WTC11 (cell line): ENCODE measurements at regions not wholly inside any gene's neighbourhood (a gene's known extent, or its start where the extent isn't known, plus 50 kb on each side); places are given as distances from the start of the nearest gene placed in this dataset.

Experiments
- ATF3 ChIP-seq: sonication (generic); formaldehyde crosslinking; conservative IDR thresholded peaks from 2 replicates; pipeline ENCODE4 v1.8.1; 2022; ENCODE audit warnings: mild to moderate bottlenecking, missing genetic modification reagents
- CTCF ChIP-seq: fragments of 200-600 bp; IDR thresholded peaks from 2 replicates; pipeline ENCODE4 v1.8.0; 2022; ENCODE audit warnings: antibody characterized with exemption
- E2F4 ChIP-seq: sonication (generic); formaldehyde crosslinking; IDR thresholded peaks from 2 replicates; pipeline ENCODE4 v1.8.1; 2022; ENCODE audit warnings: low read depth, mild to moderate bottlenecking, moderate library complexity, missing genetic modification reagents, borderline replicate concordance
- NR2C2 ChIP-seq: sonication (generic); formaldehyde crosslinking; IDR thresholded peaks from 2 replicates; pipeline ENCODE4 v1.8.0; 2022; ENCODE audit warnings: mild to moderate bottlenecking, missing genetic modification reagents
- SP1 ChIP-seq: sonication (generic); formaldehyde crosslinking; conservative IDR thresholded peaks from 2 replicates; pipeline ENCODE4 v1.8.1; 2022; ENCODE audit warnings: missing genetic modification reagents
- USF2 ChIP-seq: sonication (generic); formaldehyde crosslinking; IDR thresholded peaks from 2 replicates; pipeline ENCODE4 v1.8.1; 2023; ENCODE audit warnings: mild to moderate bottlenecking, missing genetic modification reagents, moderate library complexity
- TF ChIP-seq, protein P1 (sequence below): sonication (generic); formaldehyde crosslinking; IDR thresholded peaks from 2 replicates; pipeline ENCODE4 v1.8.0; 2023; ENCODE audit warnings: missing genetic modification reagents

DNA sequence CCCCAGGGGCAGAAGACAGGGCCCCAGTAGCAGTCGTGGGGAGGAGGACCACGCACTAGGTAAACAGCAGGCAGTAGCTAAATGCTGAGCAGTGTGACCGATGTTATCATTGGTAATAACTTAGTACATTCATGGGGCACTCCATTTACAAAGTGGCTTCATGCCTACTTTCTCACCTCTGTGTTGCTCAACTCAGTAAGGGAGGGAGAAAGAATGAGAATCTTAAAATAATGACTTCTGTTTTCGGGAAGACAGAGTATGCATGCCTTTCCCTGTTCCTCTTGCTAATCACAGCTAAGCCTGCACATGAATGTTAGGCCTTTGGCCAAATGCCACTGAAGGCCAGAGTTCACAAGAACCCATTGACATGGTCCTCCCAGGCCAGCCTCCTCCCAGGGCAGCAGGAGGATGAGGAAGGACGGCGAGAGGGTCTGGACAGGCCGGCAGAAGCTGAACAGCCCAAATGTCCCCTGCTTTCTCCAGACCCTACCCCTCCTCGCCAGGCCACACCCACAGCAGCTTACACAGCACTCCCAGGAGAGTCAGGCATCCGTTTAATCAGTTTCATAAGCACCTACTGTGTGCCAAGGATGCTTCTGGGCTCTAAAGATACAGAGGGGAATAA is 183.4 kb downstream of the ANKRD60 start:
- TF ChIP-seq CTCF = no peak
- no peak for TF ChIP-seq NR2C2 (CRISPR knock-in tag)
- no peak for TF ChIP-seq E2F4 (CRISPR knock-in tag)
- no peak for TF ChIP-seq USF2 (CRISPR knock-in tag)
- no peak for TF ChIP-seq SP1 (CRISPR knock-in tag)
- TF ChIP-seq, protein P1, sequence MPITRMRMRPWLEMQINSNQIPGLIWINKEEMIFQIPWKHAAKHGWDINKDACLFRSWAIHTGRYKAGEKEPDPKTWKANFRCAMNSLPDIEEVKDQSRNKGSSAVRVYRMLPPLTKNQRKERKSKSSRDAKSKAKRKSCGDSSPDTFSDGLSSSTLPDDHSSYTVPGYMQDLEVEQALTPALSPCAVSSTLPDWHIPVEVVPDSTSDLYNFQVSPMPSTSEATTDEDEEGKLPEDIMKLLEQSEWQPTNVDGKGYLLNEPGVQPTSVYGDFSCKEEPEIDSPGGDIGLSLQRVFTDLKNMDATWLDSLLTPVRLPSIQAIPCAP (CRISPR knock-in tag) = no peak
- no peak for TF ChIP-seq ATF3 (CRISPR knock-in tag)
